ENCODE measurements at regions not wholly inside any gene's neighbourhood (a gene's known extent, or its start where the extent isn't known, plus 50 kb on each side); places are given as distances from the start of the nearest gene placed in this dataset.

- no peak overlapping the region for H4K91ac ChIP-seq (ENCODE audit: low read length)
- WGBS: 90% methylated on average over 8 of the region's 9 CpGs
- H3K4me2 ChIP-seq (ENCODE audit: low read length, poor library complexity, severe bottlenecking): no peak overlapping the region
- no peak overlapping the region for H2BK5ac ChIP-seq (ENCODE audit: low read depth, low read length, poor library complexity, severe bottlenecking)
- no peak overlapping the region for H3K23ac ChIP-seq (ENCODE audit: low read length in 2 of 2)
- no peak overlapping the region for H4K8ac ChIP-seq (ENCODE audit: low read length)
- no peaks in the 10 kb centered on the region for H3K79me1 ChIP-seq (replicated peaks; ENCODE audit: low read length, poor library complexity, severe bottlenecking)
- H2BK15ac ChIP-seq (ENCODE audit: low read depth, poor library complexity, severe bottlenecking): no peak overlapping the region
- no peaks in the 10 kb centered on the region for H3K4me1 ChIP-seq (ENCODE audit: control insufficient read depth, insufficient read depth, low read depth, low read length)
- H3K27ac ChIP-seq (ENCODE audit: low read length, poor library complexity, severe bottlenecking): no peak overlapping the region
- no peak overlapping the region for H2AK5ac ChIP-seq (ENCODE audit: low read length, severe bottlenecking)
- no peak overlapping the region for H3K14ac ChIP-seq (ENCODE audit: low read length in 2 of 2)
- no peak overlapping the region for H3K4ac ChIP-seq (ENCODE audit: low read depth in 1 of 2, low read length in 2 of 2)
- DNase-seq: no peak
- no peaks in the 10 kb centered on the region for H3K9me3 ChIP-seq (ENCODE audit: control insufficient read depth, low read length)
- H3K27me3 ChIP-seq (ENCODE audit: control insufficient read depth in 1 of 2, insufficient read depth in 1 of 2, low read length in 2 of 2): peaks cover 4 to 17% of the 10 kb centered on the region in 2 experiments
- no peak overlapping the region for H2BK12ac ChIP-seq (ENCODE audit: low read length in 2 of 2)
- no peak overlapping the region for H2AFZ ChIP-seq (ENCODE audit: low read depth, low read length)
- no peak overlapping the region for H2BK120ac ChIP-seq (ENCODE audit: low read depth, low read length)
- H3K4me3 ChIP-seq (ENCODE audit: insufficient read depth in 1 of 2, low read depth in 1 of 2, low read length in 2 of 2): no peak overlapping the region
- H3K36me3 ChIP-seq (ENCODE audit: control insufficient read depth in 1 of 2, insufficient read depth in 2 of 2, low read depth in 1 of 2, low read length in 2 of 2): no peaks in the 10 kb centered on the region
- peak overlapping the region in 1 of 2 experiments; percentile 21 for H3K18ac ChIP-seq (ENCODE audit: low read depth in 1 of 2, low read length in 2 of 2)
- no peak overlapping the region for H3K9ac ChIP-seq (ENCODE audit: low read length)
Observed at GRCh38 chr9:84206801-84207370, 133.7 kb downstream of the SLC28A3 start.

GRCh38 chr9:84207491-84207951 lies 133.0 kb downstream of the SLC28A3 start:
- Histone ChIP-seq H2BK15ac (ENCODE audit: low read depth, poor library complexity, severe bottlenecking) (no peak overlapping the region), H3K23ac (ENCODE audit: low read length in 2 of 2) (no peak overlapping the region), H4K8ac (ENCODE audit: low read length) (no peak overlapping the region), H3K79me1 (replicated peaks; ENCODE audit: low read length, poor library complexity, severe bottlenecking) (no peaks in the 10 kb centered on the region), H3K36me3 (ENCODE audit: control insufficient read depth in 1 of 2, insufficient read depth in 2 of 2, low read depth in 1 of 2, low read length in 2 of 2) (no peaks in the 10 kb centered on the region), H3K27ac (ENCODE audit: low read length, poor library complexity, severe bottlenecking) (no peak overlapping the region), H4K91ac (ENCODE audit: low read length) (no peak overlapping the region), H3K9me3 (ENCODE audit: control insufficient read depth, low read length) (no peaks in the 10 kb centered on the region), H2BK120ac (ENCODE audit: low read depth, low read length) (no peak overlapping the region), H2BK12ac (ENCODE audit: low read length in 2 of 2) (no peak overlapping the region), H3K4ac (ENCODE audit: low read depth in 1 of 2, low read length in 2 of 2) (no peak overlapping the region), H3K9ac (ENCODE audit: low read length) (no peak overlapping the region), H3K27me3 (ENCODE audit: control insufficient read depth in 1 of 2, insufficient read depth in 1 of 2, low read length in 2 of 2) (peaks cover 4 to 17% of the 10 kb centered on the region in 2 experiments), H3K4me2 (ENCODE audit: low read length, poor library complexity, severe bottlenecking) (no peak overlapping the region), H3K4me3 (ENCODE audit: insufficient read depth in 1 of 2, low read depth in 1 of 2, low read length in 2 of 2) (peak overlapping the region in 1 of 2 experiments; percentile 9), H2AFZ (ENCODE audit: low read depth, low read length) (no peak overlapping the region), H3K14ac (ENCODE audit: low read length in 2 of 2) (no peak overlapping the region), H3K4me1 (ENCODE audit: control insufficient read depth, insufficient read depth, low read depth, low read length) (no peaks in the 10 kb centered on the region), H2BK5ac (ENCODE audit: low read depth, low read length, poor library complexity, severe bottlenecking) (no peak overlapping the region), H2AK5ac (ENCODE audit: low read length, severe bottlenecking) (no peak overlapping the region), H3K18ac (ENCODE audit: low read depth in 1 of 2, low read length in 2 of 2) (no peak overlapping the region)
- 93% methylated on average over 6 of the region's 6 CpGs for WGBS
- DNase-seq: no peak

GRCh38 chr9:84212246-84212645 lies 128.3 kb downstream of the SLC28A3 start:
- 75% methylated on average over 2 of the region's 3 CpGs for WGBS

GRCh38 chr9:84212982-84213381 lies 127.6 kb downstream of the SLC28A3 start:
- Histone ChIP-seq H4K91ac (ENCODE audit: low read length) (no peak overlapping the region), H3K9ac (ENCODE audit: low read length) (no peak overlapping the region), H2BK15ac (ENCODE audit: low read depth, poor library complexity, severe bottlenecking) (no peak overlapping the region), H3K4me3 (ENCODE audit: insufficient read depth in 1 of 2, low read depth in 1 of 2, low read length in 2 of 2) (no peak overlapping the region), H3K18ac (ENCODE audit: low read depth in 1 of 2, low read length in 2 of 2) (no peak overlapping the region), H3K27me3 (ENCODE audit: control insufficient read depth in 1 of 2, insufficient read depth in 1 of 2, low read length in 2 of 2) (peaks cover 0 to 8% of the 10 kb centered on the region in 2 experiments), H2BK12ac (ENCODE audit: low read length in 2 of 2) (no peak overlapping the region), H3K79me1 (replicated peaks; ENCODE audit: low read length, poor library complexity, severe bottlenecking) (no peaks in the 10 kb centered on the region), H3K27ac (ENCODE audit: low read length, poor library complexity, severe bottlenecking) (no peak overlapping the region), H3K14ac (ENCODE audit: low read length in 2 of 2) (no peak overlapping the region), H2BK5ac (ENCODE audit: low read depth, low read length, poor library complexity, severe bottlenecking) (no peak overlapping the region), H3K4me1 (ENCODE audit: control insufficient read depth, insufficient read depth, low read depth, low read length) (no peaks in the 10 kb centered on the region), H3K9me3 (ENCODE audit: control insufficient read depth, low read length) (no peaks in the 10 kb centered on the region), H3K23ac (ENCODE audit: low read length in 2 of 2) (no peak overlapping the region), H3K4me2 (ENCODE audit: low read length, poor library complexity, severe bottlenecking) (no peak overlapping the region), H4K8ac (ENCODE audit: low read length) (no peak overlapping the region), H2AK5ac (ENCODE audit: low read length, severe bottlenecking) (no peak overlapping the region), H3K36me3 (ENCODE audit: control insufficient read depth in 1 of 2, insufficient read depth in 2 of 2, low read depth in 1 of 2, low read length in 2 of 2) (no peaks in the 10 kb centered on the region), H2BK120ac (ENCODE audit: low read depth, low read length) (no peak overlapping the region), H3K4ac (ENCODE audit: low read depth in 1 of 2, low read length in 2 of 2) (no peak overlapping the region), H2AFZ (ENCODE audit: low read depth, low read length) (no peak overlapping the region)
- no peak for DNase-seq
- WGBS: 94% methylated on average over 2 of the region's 2 CpGs

More at GRCh38 chr9:84212246-84212645, 128.3 kb downstream of the SLC28A3 start:
- no peak overlapping the region for H2AK5ac ChIP-seq (ENCODE audit: low read length, severe bottlenecking)
- no peak overlapping the region for H2AFZ ChIP-seq (ENCODE audit: low read depth, low read length)
- no peak overlapping the region for H3K4me3 ChIP-seq (ENCODE audit: insufficient read depth in 1 of 2, low read depth in 1 of 2, low read length in 2 of 2)
- no peak overlapping the region for H3K23ac ChIP-seq (ENCODE audit: low read length in 2 of 2)
- no peak overlapping the region for H3K9ac ChIP-seq (ENCODE audit: low read length)
- H4K91ac ChIP-seq (ENCODE audit: low read length): no peak overlapping the region
- H3K79me1 ChIP-seq (replicated peaks; ENCODE audit: low read length, poor library complexity, severe bottlenecking): no peaks in the 10 kb centered on the region
- no peak overlapping the region for H2BK5ac ChIP-seq (ENCODE audit: low read depth, low read length, poor library complexity, severe bottlenecking)
- no peaks in the 10 kb centered on the region for H3K9me3 ChIP-seq (ENCODE audit: control insufficient read depth, low read length)
- H2BK15ac ChIP-seq (ENCODE audit: low read depth, poor library complexity, severe bottlenecking): no peak overlapping the region
- H2BK12ac ChIP-seq (ENCODE audit: low read length in 2 of 2): no peak overlapping the region
- no peaks in the 10 kb centered on the region for H3K4me1 ChIP-seq (ENCODE audit: control insufficient read depth, insufficient read depth, low read depth, low read length)
- no peak overlapping the region for H4K8ac ChIP-seq (ENCODE audit: low read length)
- no peak overlapping the region for H3K4ac ChIP-seq (ENCODE audit: low read depth in 1 of 2, low read length in 2 of 2)
- H3K4me2 ChIP-seq (ENCODE audit: low read length, poor library complexity, severe bottlenecking): no peak overlapping the region
- no peak overlapping the region for H3K14ac ChIP-seq (ENCODE audit: low read length in 2 of 2)
- H3K27ac ChIP-seq (ENCODE audit: low read length, poor library complexity, severe bottlenecking): no peak overlapping the region
- no peak overlapping the region for H3K18ac ChIP-seq (ENCODE audit: low read depth in 1 of 2, low read length in 2 of 2)
- H3K27me3 ChIP-seq (ENCODE audit: control insufficient read depth in 1 of 2, insufficient read depth in 1 of 2, low read length in 2 of 2): peaks cover 0 to under 1% of the 10 kb centered on the region in 2 experiments
- no peak for DNase-seq
- no peaks in the 10 kb centered on the region for H3K36me3 ChIP-seq (ENCODE audit: control insufficient read depth in 1 of 2, insufficient read depth in 2 of 2, low read depth in 1 of 2, low read length in 2 of 2)
- no peak overlapping the region for H2BK120ac ChIP-seq (ENCODE audit: low read depth, low read length)
